ENCODE measurements at regions not wholly inside any gene's neighbourhood (a gene's known extent, or its start where the extent isn't known, plus 50 kb on each side); places are given as distances from the start of the nearest gene placed in this dataset.
"Not testable (repeated sequence)": the region's sequence is repeated elsewhere in the genome, so short reads cannot be mapped to it uniquely, and the experiment has no call there.

GRCh38 chr5:62168506-62169281, 137.3 kb upstream of the KIF2A start:
- no peak for DNase-seq (ENCODE audit: low read depth)

GRCh38 chr5:62178258-62178657, 127.7 kb upstream of the KIF2A start:
- DNase-seq (ENCODE audit: low read depth), result no peak

- no peak for DNase-seq (ENCODE audit: low read depth)
Measured at GRCh38 chr5:62182802-62183201, 123.2 kb upstream of the KIF2A start.

GRCh38 chr5:62183727-62184126, 122.3 kb upstream of the KIF2A start:
- no peak for DNase-seq (ENCODE audit: low read depth)

GRCh38 chr5:62184444-62184843, 121.6 kb upstream of the KIF2A start:
- DNase-seq (ENCODE audit: low read depth), result no peak

- DNase-seq (ENCODE audit: low read depth), result no peak
Measured at GRCh38 chr5:62190173-62190572, 115.8 kb upstream of the KIF2A start.

- DNase-seq (ENCODE audit: low read depth), result no peak
Measured at GRCh38 chr5:62190931-62191330, 115.1 kb upstream of the KIF2A start.

- no peak for DNase-seq (ENCODE audit: low read depth)
Measured at GRCh38 chr5:62192958-62193357, 113.0 kb upstream of the KIF2A start.

- DNase-seq (ENCODE audit: low read depth), result not testable (repeated sequence)
Measured at GRCh38 chr5:62196532-62196931, 109.5 kb upstream of the KIF2A start.

- DNase-seq (ENCODE audit: low read depth), result no peak
Measured at GRCh38 chr5:62197697-62198096, 108.3 kb upstream of the KIF2A start.

- no peak for DNase-seq (ENCODE audit: low read depth)
Measured at GRCh38 chr5:62198421-62198820, 107.6 kb upstream of the KIF2A start.

- DNase-seq (ENCODE audit: low read depth), result peak; percentile 26
Measured at GRCh38 chr5:62199792-62200716, 106.0 kb upstream of the KIF2A start.

GRCh38 chr5:62206150-62206829, 99.7 kb upstream of the KIF2A start:
- DNase-seq (ENCODE audit: low read depth), result peak; percentile 19

GRCh38 chr5:62208218-62208852, 97.7 kb upstream of the KIF2A start:
- DNase-seq (ENCODE audit: low read depth), result no peak

GRCh38 chr5:62211405-62211804, 94.6 kb upstream of the KIF2A start:
- DNase-seq (ENCODE audit: low read depth), result no peak

GRCh38 chr5:62212648-62213047, 93.4 kb upstream of the KIF2A start:
- DNase-seq (ENCODE audit: low read depth), result no peak

GRCh38 chr5:62214701-62215100, 91.3 kb upstream of the KIF2A start:
- DNase-seq (ENCODE audit: low read depth), result peak; percentile 56

- not testable (repeated sequence) for DNase-seq (ENCODE audit: low read depth)
Measured at GRCh38 chr5:62216603-62217002, 89.4 kb upstream of the KIF2A start.

GRCh38 chr5:62217095-62217494, 88.9 kb upstream of the KIF2A start:
- DNase-seq (ENCODE audit: low read depth), result not testable (repeated sequence)

GRCh38 chr5:62218860-62219259, 87.1 kb upstream of the KIF2A start:
- DNase-seq (ENCODE audit: low read depth), result not testable (repeated sequence)

- DNase-seq (ENCODE audit: low read depth), result not testable (repeated sequence)
Measured at GRCh38 chr5:62221881-62222280, 84.1 kb upstream of the KIF2A start.

- DNase-seq (ENCODE audit: low read depth), result peak; percentile 38
Measured at GRCh38 chr5:62222305-62222704, 83.7 kb upstream of the KIF2A start.

Data from ELR (cell line).